Panc1 (cell line): ENCODE measurements at regions not wholly inside any gene's neighbourhood (a gene's known extent, or its start where the extent isn't known, plus 50 kb on each side); places are given as distances from the start of the nearest gene placed in this dataset.

Experiments used
- ATAC-seq: fragments of 200-7000 bp; cut with Tn5 transposase; 2 replicates; pipeline ENCODE4 v1.9.1; 2020; ENCODE audit warnings: mild to moderate bottlenecking, moderate library complexity
- BruUV-seq: library from RNA; stranded (reverse); fragments of 400-500 nt; replicated peaks from 2 replicates; lab custom pipeline; 2021; lab: Mats Ljungman, UMichigan
- CTCF ChIA-PET: fragments of 300-600 bp; sonication (Branson Sonifier 250); formaldehyde crosslinking; loops from one replicate; lab custom pipeline; 2022; ENCODE audit warnings: antibody characterized with exemption; lab: Charles Lee
- POLR2A ChIA-PET: fragments of 300-600 bp; sonication (Branson Sonifier 250); formaldehyde crosslinking; loops from one replicate; lab custom pipeline; 2022; ENCODE audit warnings: antibody characterized with exemption; lab: Charles Lee
- DNase-seq: peaks from one replicate; pipeline ENCODE4 v3.0.0-alpha.2; 2010; ENCODE audit warnings: low read depth, low spot score
- H3K27ac ChIP-seq: 2 replicates; pipeline ENCODE4 v1.5.1; 2011; ENCODE audit warnings: mild to moderate bottlenecking, low read length, inconsistent platforms
- H3K27me3 ChIP-seq: fragments of 200-500 bp; sonication (Bioruptor generic); 2 replicates; pipeline ENCODE4 v1.6.0; 2014; ENCODE audit warnings: low read length, inconsistent platforms; ENCODE audit not compliant: control insufficient read depth, insufficient read depth
- H3K36me3 ChIP-seq: fragments of 200-500 bp; sonication (Bioruptor generic); 2 replicates; pipeline ENCODE4 v1.5.1; 2014; ENCODE audit warnings: inconsistent platforms, mild to moderate bottlenecking, low read length, moderate library complexity; ENCODE audit not compliant: control insufficient read depth, insufficient read depth
- H3K4me1 ChIP-seq: 2 replicates; pipeline ENCODE4 v1.5.1; 2011; ENCODE audit warnings: inconsistent platforms, mild to moderate bottlenecking, low read length, moderate library complexity; ENCODE audit not compliant: control insufficient read depth, insufficient read depth
- H3K4me3 ChIP-seq, 2 experiments: 2 replicates each; pipeline ENCODE4 v1.5.1; 2011 to 2012; ENCODE audit warnings: low read depth in 2 of 2, low read length in 2 of 2, mild to moderate bottlenecking in 2 of 2, inconsistent platforms in 1 of 2, moderate library complexity in 1 of 2
- H3K9me3 ChIP-seq: fragments of 200-500 bp; sonication (Bioruptor generic); 2 replicates; pipeline ENCODE4 v1.5.1; 2014; ENCODE audit warnings: low read depth, mild to moderate bottlenecking, inconsistent platforms, low read length, moderate library complexity; ENCODE audit not compliant: control insufficient read depth, insufficient read depth
- CTCF ChIP-seq: fragments of 450-650 bp; IDR thresholded peaks from 2 replicates; pipeline ENCODE4 v1.5.1; 2017; ENCODE audit warnings: mild to moderate bottlenecking
- POLR2AphosphoS5 ChIP-seq: IDR thresholded peaks from 2 replicates; pipeline ENCODE4 v1.6.1; 2012; ENCODE audit warnings: mild to moderate bottlenecking, low read depth, low read length, moderate library complexity
- SIN3A ChIP-seq: IDR thresholded peaks from 2 replicates; pipeline ENCODE4 v1.6.1; 2012; ENCODE audit warnings: low read depth, mild to moderate bottlenecking, low read length, moderate library complexity, borderline replicate concordance; ENCODE audit not compliant: insufficient read depth
- TCF7L2 ChIP-seq: IDR thresholded peaks from 2 replicates; pipeline ENCODE4 v1.6.1; 2011; ENCODE audit warnings: mild to moderate bottlenecking, low read depth, low read length, inconsistent platforms
- in situ Hi-C: cut with HindIII; loops from 2 replicates; pipeline ENCODE4 v1.10.0; 2016; ENCODE audit warnings: low sequenced_read_pairs, low pct_unique_long_range_greater_than_20kb
- intact Hi-C: fragments of 100-400 bp; cut with micrococcal nuclease; formaldehyde crosslinking; loops from one replicate; pipeline ENCODE4 v1.10.0; 2022; ENCODE audit not compliant: unreplicated experiment
- TF ChIP-seq, protein P1 (sequence below), 2 experiments: IDR thresholded peaks; 2 replicates each; pipeline ENCODE4 v1.6.1; 2011 to 2012; ENCODE audit warnings: low read depth in 2 of 2, control low read depth in 1 of 2, low read length in 1 of 2, mild to moderate bottlenecking in 1 of 2, moderate library complexity in 1 of 2; ENCODE audit not compliant: insufficient read depth in 1 of 2

GRCh38 chr4:15343581-15343980 is 84.3 kb upstream of the C1QTNF7 start:
- intact Hi-C loops (no loop called here), in situ Hi-C loops (no loop called here)
- no peaks in the 10 kb centered on the region for H3K36me3 ChIP-seq
- ChIA-PET CTCF (no interaction called here), POLR2A (no interaction called here)
- no TSS peak for BruUV-seq
- H3K9me3 ChIP-seq = no peaks in the 10 kb centered on the region
- no peaks in the 10 kb centered on the region for H3K27me3 ChIP-seq
- no peaks in the 10 kb centered on the region for H3K4me1 ChIP-seq
- H3K27ac ChIP-seq = no peak overlapping the region
- no peak for TF ChIP-seq CTCF
- TF ChIP-seq POLR2AphosphoS5 = no peak
- TF ChIP-seq TCF7L2 = no peak
- TF ChIP-seq SIN3A = no peak
- TF ChIP-seq, protein P1, sequence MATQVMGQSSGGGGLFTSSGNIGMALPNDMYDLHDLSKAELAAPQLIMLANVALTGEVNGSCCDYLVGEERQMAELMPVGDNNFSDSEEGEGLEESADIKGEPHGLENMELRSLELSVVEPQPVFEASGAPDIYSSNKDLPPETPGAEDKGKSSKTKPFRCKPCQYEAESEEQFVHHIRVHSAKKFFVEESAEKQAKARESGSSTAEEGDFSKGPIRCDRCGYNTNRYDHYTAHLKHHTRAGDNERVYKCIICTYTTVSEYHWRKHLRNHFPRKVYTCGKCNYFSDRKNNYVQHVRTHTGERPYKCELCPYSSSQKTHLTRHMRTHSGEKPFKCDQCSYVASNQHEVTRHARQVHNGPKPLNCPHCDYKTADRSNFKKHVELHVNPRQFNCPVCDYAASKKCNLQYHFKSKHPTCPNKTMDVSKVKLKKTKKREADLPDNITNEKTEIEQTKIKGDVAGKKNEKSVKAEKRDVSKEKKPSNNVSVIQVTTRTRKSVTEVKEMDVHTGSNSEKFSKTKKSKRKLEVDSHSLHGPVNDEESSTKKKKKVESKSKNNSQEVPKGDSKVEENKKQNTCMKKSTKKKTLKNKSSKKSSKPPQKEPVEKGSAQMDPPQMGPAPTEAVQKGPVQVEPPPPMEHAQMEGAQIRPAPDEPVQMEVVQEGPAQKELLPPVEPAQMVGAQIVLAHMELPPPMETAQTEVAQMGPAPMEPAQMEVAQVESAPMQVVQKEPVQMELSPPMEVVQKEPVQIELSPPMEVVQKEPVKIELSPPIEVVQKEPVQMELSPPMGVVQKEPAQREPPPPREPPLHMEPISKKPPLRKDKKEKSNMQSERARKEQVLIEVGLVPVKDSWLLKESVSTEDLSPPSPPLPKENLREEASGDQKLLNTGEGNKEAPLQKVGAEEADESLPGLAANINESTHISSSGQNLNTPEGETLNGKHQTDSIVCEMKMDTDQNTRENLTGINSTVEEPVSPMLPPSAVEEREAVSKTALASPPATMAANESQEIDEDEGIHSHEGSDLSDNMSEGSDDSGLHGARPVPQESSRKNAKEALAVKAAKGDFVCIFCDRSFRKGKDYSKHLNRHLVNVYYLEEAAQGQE (IDR thresholded peaks at IDR 0.05; ENCODE audit: insufficient read depth in 1 of 2, low read depth in 2 of 2, low read length in 1 of 2) = no peak
- ATAC-seq (no peak), DNase-seq (no peak)
- H3K4me3 ChIP-seq = no peak overlapping the region

DNA sequence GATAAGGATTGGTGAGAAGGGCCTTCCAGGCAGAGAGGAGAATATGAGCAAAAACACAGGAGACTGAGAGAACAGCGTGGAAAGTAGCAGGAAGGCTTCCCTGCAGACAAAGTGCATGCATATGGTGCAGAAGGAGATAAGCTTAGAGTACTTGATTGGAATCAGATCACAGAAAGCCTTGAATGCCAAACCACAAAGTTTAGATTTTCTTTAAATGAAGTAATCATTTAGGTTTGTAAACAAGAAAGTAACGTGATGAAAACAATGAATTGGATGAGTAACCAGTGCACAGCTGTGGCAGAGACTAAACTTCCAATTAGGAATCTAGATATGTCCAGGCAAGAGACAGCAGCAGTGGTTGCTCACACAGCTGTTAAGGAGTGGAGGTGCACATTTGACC is 83.8 kb upstream of the C1QTNF7 start:
- POLR2A ChIA-PET = no interaction called here
- TF ChIP-seq SIN3A = no peak
- no peak for TF ChIP-seq TCF7L2
- TF ChIP-seq POLR2AphosphoS5 = no peak
- TF ChIP-seq, protein P1 (IDR thresholded peaks at IDR 0.05; ENCODE audit: insufficient read depth in 1 of 2, low read depth in 2 of 2, low read length in 1 of 2) = no peak
- TF ChIP-seq CTCF = no peak
- in situ Hi-C loops = no loop called here

More for the DNA sequence above, 83.8 kb upstream of the C1QTNF7 start:
- intact Hi-C loops = no loop called here
- DNase-seq = no peak
- H3K27ac ChIP-seq = no peak overlapping the region
- H3K4me1 ChIP-seq = no peaks in the 10 kb centered on the region
- H3K4me3 ChIP-seq = no peak overlapping the region
- BruUV-seq = no TSS peak
- H3K9me3 ChIP-seq = no peaks in the 10 kb centered on the region
- CTCF ChIA-PET = no interaction called here
- no peaks in the 10 kb centered on the region for H3K36me3 ChIP-seq
- ATAC-seq = no peak
- no peaks in the 10 kb centered on the region for H3K27me3 ChIP-seq
